ENCODE measurements at regions not wholly inside any gene's neighbourhood (a gene's known extent, or its start where the extent isn't known, plus 50 kb on each side); places are given as distances from the start of the nearest gene placed in this dataset.

DNA sequence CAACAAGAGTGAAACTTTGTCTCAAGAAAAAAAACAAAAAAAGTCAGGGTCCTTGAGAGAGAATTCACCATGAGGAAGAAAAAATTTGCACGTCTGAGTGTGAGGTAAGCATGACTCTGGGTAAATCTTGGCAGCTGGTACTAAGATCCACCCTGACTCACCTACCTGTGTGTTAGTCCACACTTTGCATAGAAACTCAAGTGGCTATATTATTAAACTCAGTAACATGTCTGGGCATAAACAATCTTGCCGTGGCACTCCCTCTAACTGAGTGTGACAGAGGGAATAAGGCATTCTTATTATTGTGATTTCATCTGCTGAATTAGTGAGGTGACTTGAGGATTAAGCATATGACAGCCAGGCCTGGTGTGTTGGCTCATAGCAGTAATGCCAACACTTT, 259.4 kb upstream of the VLDLR start:
- H3K79me2 ChIP-seq (ENCODE audit: control insufficient read depth, insufficient read depth, low read length) = no peaks in the 10 kb centered on the region
- no peaks in the 10 kb centered on the region for H3K36me3 ChIP-seq (ENCODE audit: control insufficient read depth, insufficient read depth, low read length)
- TF ChIP-seq, protein P1, sequence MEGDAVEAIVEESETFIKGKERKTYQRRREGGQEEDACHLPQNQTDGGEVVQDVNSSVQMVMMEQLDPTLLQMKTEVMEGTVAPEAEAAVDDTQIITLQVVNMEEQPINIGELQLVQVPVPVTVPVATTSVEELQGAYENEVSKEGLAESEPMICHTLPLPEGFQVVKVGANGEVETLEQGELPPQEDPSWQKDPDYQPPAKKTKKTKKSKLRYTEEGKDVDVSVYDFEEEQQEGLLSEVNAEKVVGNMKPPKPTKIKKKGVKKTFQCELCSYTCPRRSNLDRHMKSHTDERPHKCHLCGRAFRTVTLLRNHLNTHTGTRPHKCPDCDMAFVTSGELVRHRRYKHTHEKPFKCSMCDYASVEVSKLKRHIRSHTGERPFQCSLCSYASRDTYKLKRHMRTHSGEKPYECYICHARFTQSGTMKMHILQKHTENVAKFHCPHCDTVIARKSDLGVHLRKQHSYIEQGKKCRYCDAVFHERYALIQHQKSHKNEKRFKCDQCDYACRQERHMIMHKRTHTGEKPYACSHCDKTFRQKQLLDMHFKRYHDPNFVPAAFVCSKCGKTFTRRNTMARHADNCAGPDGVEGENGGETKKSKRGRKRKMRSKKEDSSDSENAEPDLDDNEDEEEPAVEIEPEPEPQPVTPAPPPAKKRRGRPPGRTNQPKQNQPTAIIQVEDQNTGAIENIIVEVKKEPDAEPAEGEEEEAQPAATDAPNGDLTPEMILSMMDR (conservative IDR thresholded peaks at IDR 0.05 in 1 of 2, IDR thresholded peaks at IDR 0.05 in 1 of 2; ENCODE audit: low read depth in 1 of 2, low read length in 2 of 2) = no peak
- TF ChIP-seq EZH2 (IDR thresholded peaks at IDR 0.05; ENCODE audit: low read length, missing control alignments) = no peak
- no peaks in the 10 kb centered on the region for H4K20me1 ChIP-seq (ENCODE audit: control insufficient read depth, extremely low read depth, insufficient read depth, low read length)
- no peaks in the 10 kb centered on the region for H3K4me1 ChIP-seq (ENCODE audit: control insufficient read depth, extremely low read depth, insufficient read depth, low read length)
- H3K9ac ChIP-seq (ENCODE audit: insufficient read depth, low read length) = no peak overlapping the region
- no peaks in the 10 kb centered on the region for H3K27me3 ChIP-seq (ENCODE audit: control insufficient read depth, insufficient read depth, low read length)
- H3K9me3 ChIP-seq (ENCODE audit: control insufficient read depth, insufficient read depth, low read depth, low read length) = no peaks in the 10 kb centered on the region
- no peak overlapping the region for H2AFZ ChIP-seq (ENCODE audit: low read length)
- H3K4me2 ChIP-seq (ENCODE audit: extremely low read depth, insufficient read depth, low read length) = no peak overlapping the region
- no peak overlapping the region for H3K4me3 ChIP-seq (replicated peaks in 1 of 4; ENCODE audit: control extremely low read depth in 1 of 4, insufficient read depth in 1 of 4, low read depth in 3 of 4, low read length in 4 of 4)
- no peak for DNase-seq (ENCODE audit: low read depth in 2 of 2)
- H3K27ac ChIP-seq (ENCODE audit: insufficient read depth, low read length) = no peak overlapping the region

DNA sequence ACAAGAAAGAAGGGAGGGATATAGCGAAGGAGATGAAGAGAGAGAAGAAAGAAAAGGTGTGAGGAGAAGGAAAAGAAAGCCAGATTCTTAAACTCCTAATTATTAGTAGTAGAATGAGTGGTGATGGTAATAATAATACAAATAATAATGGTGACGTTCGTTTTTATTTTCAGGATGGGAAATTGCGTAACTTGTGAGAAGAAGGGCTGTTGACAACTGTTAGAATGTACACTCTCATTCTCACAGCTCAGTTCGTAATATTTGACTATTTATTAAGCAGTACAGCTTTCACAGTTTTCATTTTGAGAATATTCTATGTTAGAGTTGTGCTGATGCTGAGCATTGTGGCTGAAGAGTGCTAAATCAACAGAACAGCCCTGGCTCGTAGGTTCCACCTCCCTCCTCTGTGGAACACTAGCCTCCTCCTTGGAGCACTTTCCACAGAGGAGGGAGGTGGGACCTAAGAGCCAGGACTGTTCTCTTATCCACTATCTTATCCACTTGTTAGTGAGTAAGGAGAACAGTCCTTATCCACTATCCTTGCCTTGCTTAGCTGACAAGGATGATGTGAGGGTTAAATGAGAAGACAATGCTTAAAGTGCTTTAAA, 258.3 kb upstream of the VLDLR start:
- Histone ChIP-seq H3K9me3 (ENCODE audit: control insufficient read depth, insufficient read depth, low read depth, low read length) (no peaks in the 10 kb centered on the region), H3K27me3 (ENCODE audit: control insufficient read depth, insufficient read depth, low read length) (no peaks in the 10 kb centered on the region), H3K4me1 (ENCODE audit: control insufficient read depth, extremely low read depth, insufficient read depth, low read length) (no peaks in the 10 kb centered on the region), H3K79me2 (ENCODE audit: control insufficient read depth, insufficient read depth, low read length) (no peaks in the 10 kb centered on the region), H2AFZ (ENCODE audit: low read length) (no peak overlapping the region), H3K9ac (ENCODE audit: insufficient read depth, low read length) (no peak overlapping the region), H3K4me3 (replicated peaks in 1 of 4; ENCODE audit: control extremely low read depth in 1 of 4, insufficient read depth in 1 of 4, low read depth in 3 of 4, low read length in 4 of 4) (no peak overlapping the region), H4K20me1 (ENCODE audit: control insufficient read depth, extremely low read depth, insufficient read depth, low read length) (no peaks in the 10 kb centered on the region), H3K4me2 (ENCODE audit: extremely low read depth, insufficient read depth, low read length) (no peak overlapping the region), H3K36me3 (ENCODE audit: control insufficient read depth, insufficient read depth, low read length) (no peaks in the 10 kb centered on the region), H3K27ac (ENCODE audit: insufficient read depth, low read length) (no peak overlapping the region)
- no peak for TF ChIP-seq EZH2 (IDR thresholded peaks at IDR 0.05; ENCODE audit: low read length, missing control alignments)
- TF ChIP-seq, protein P1 (conservative IDR thresholded peaks at IDR 0.05 in 1 of 2, IDR thresholded peaks at IDR 0.05 in 1 of 2; ENCODE audit: low read depth in 1 of 2, low read length in 2 of 2) = no peak
- no peak for DNase-seq (ENCODE audit: low read depth in 2 of 2)

DNA sequence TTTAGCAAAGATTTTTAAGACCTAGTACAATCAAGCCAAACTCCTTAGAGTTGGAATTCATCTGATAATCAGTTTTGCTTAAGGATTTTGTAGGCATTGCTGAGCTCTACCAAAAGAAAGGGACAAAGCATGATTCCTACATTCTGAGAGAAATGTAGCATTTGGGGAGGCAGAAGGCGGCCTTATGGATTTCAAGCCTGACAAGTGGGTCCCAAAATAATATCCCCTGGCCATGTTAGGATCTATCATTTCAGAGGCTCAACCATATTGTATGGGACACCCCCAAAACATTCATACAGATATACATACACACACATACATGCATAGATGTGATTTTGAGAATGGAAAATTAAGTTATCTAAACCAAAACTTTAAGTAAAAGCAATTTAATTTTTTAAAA, 257.8 kb upstream of the VLDLR start:
- Histone ChIP-seq H3K4me1 (ENCODE audit: control insufficient read depth, extremely low read depth, insufficient read depth, low read length) (no peaks in the 10 kb centered on the region), H3K9me3 (ENCODE audit: control insufficient read depth, insufficient read depth, low read depth, low read length) (no peaks in the 10 kb centered on the region), H4K20me1 (ENCODE audit: control insufficient read depth, extremely low read depth, insufficient read depth, low read length) (no peaks in the 10 kb centered on the region), H3K27me3 (ENCODE audit: control insufficient read depth, insufficient read depth, low read length) (no peaks in the 10 kb centered on the region), H3K79me2 (ENCODE audit: control insufficient read depth, insufficient read depth, low read length) (no peaks in the 10 kb centered on the region), H3K27ac (ENCODE audit: insufficient read depth, low read length) (no peak overlapping the region), H3K4me2 (ENCODE audit: extremely low read depth, insufficient read depth, low read length) (no peak overlapping the region), H3K4me3 (replicated peaks in 1 of 4; ENCODE audit: control extremely low read depth in 1 of 4, insufficient read depth in 1 of 4, low read depth in 3 of 4, low read length in 4 of 4) (no peak overlapping the region), H3K9ac (ENCODE audit: insufficient read depth, low read length) (no peak overlapping the region), H3K36me3 (ENCODE audit: control insufficient read depth, insufficient read depth, low read length) (no peaks in the 10 kb centered on the region), H2AFZ (ENCODE audit: low read length) (no peak overlapping the region)
- no peak for TF ChIP-seq EZH2 (IDR thresholded peaks at IDR 0.05; ENCODE audit: low read length, missing control alignments)
- TF ChIP-seq, protein P1 (conservative IDR thresholded peaks at IDR 0.05 in 1 of 2, IDR thresholded peaks at IDR 0.05 in 1 of 2; ENCODE audit: low read depth in 1 of 2, low read length in 2 of 2) = no peak
- no peak for DNase-seq (ENCODE audit: low read depth in 2 of 2)

Measured in fibroblast of lung (primary cell).